ENCODE measurements at regions not wholly inside any gene's neighbourhood (a gene's known extent, or its start where the extent isn't known, plus 50 kb on each side); places are given as distances from the start of the nearest gene placed in this dataset.
A peak's percentile ranks its signal among the peaks of the same experiment; 100 is the strongest.

DNA sequence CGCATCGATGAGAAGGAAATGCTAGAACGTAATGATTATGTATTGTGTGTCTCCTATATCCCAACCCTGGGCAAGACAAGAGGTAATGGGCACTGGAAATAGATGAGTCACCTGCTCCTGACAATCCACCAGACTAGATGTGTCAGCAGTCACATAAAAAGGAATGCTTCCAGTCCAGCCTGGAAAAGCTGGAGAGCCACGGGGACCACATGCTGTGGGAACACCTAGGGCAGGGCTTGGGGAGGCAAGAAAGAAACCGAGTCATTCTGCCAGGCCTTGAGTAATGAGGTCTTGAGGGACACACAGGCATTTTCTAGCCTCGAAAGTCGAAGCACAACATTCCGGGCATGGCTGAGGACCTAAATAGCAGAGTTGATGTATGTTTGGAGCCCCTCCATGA lies 716.7 kb upstream of the TMEM132C start:
- intact Hi-C loops (cut with DNase I): no loop called here
- TF ChIP-seq, protein P1, sequence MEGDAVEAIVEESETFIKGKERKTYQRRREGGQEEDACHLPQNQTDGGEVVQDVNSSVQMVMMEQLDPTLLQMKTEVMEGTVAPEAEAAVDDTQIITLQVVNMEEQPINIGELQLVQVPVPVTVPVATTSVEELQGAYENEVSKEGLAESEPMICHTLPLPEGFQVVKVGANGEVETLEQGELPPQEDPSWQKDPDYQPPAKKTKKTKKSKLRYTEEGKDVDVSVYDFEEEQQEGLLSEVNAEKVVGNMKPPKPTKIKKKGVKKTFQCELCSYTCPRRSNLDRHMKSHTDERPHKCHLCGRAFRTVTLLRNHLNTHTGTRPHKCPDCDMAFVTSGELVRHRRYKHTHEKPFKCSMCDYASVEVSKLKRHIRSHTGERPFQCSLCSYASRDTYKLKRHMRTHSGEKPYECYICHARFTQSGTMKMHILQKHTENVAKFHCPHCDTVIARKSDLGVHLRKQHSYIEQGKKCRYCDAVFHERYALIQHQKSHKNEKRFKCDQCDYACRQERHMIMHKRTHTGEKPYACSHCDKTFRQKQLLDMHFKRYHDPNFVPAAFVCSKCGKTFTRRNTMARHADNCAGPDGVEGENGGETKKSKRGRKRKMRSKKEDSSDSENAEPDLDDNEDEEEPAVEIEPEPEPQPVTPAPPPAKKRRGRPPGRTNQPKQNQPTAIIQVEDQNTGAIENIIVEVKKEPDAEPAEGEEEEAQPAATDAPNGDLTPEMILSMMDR (IDR thresholded peaks at IDR 0.05): no peak
- no peak for TF ChIP-seq POLR2A (IDR thresholded peaks at IDR 0.05; ENCODE audit: low read depth)
- TF ChIP-seq POLR2AphosphoS5 (IDR thresholded peaks at IDR 0.05): no peak
- no peak for TF ChIP-seq EP300 (IDR thresholded peaks at IDR 0.05)
- Histone ChIP-seq H3K4me1 (no peaks in the 10 kb centered on the region), H3K27me3 (no peaks in the 10 kb centered on the region), H3K9me3 (peaks cover 0 to 5% (median 2%) of the 10 kb centered on the region in 4 donors), H3K4me3 (no peak overlapping the region), H3K36me3 (no peaks in the 10 kb centered on the region), H3K27ac (replicated peaks in 1 of 4) (no peak overlapping the region)
- no peak for DNase-seq (ENCODE audit: extremely low spot score)
- 74% methylated on average over 8 of the region's 8 CpGs for WGBS

DNA sequence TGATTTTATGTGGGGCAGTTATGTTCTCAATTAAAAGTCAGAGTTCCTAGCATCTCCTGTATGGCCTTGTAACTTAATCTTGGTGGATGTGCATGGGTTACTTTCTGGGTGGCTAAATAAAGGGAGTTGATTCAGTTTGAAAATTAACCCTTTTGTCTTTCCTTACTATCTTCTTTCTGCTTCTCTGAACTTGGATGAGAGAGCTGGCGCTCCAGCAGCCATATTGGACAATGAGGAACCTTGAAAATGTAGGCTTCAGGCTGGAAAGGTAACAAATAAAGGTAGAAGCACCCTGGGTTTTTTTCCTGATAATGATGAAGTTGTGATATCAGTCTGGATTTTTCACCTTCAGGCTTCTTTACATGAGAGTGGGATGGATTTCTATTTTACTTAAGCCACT lies 714.1 kb upstream of the TMEM132C start:
- H3K4me1 ChIP-seq: no peaks in the 10 kb centered on the region
- intact Hi-C loops (cut with DNase I): no loop called here
- no peak for TF ChIP-seq POLR2AphosphoS5 (IDR thresholded peaks at IDR 0.05)
- TF ChIP-seq, protein P1 (IDR thresholded peaks at IDR 0.05): no peak
- TF ChIP-seq EP300 (IDR thresholded peaks at IDR 0.05): no peak
- no peak for TF ChIP-seq POLR2A (IDR thresholded peaks at IDR 0.05; ENCODE audit: low read depth)
- DNase-seq (ENCODE audit: extremely low spot score): no peak
- WGBS: 57% methylated on average over 1 of the region's 1 CpG
- peaks cover 0 to 5% (median 2%) of the 10 kb centered on the region in 4 donors for H3K9me3 ChIP-seq
- no peaks in the 10 kb centered on the region for H3K36me3 ChIP-seq
- no peak overlapping the region for H3K4me3 ChIP-seq
- H3K27ac ChIP-seq (replicated peaks in 1 of 4): no peak overlapping the region
- H3K27me3 ChIP-seq: no peaks in the 10 kb centered on the region

DNA sequence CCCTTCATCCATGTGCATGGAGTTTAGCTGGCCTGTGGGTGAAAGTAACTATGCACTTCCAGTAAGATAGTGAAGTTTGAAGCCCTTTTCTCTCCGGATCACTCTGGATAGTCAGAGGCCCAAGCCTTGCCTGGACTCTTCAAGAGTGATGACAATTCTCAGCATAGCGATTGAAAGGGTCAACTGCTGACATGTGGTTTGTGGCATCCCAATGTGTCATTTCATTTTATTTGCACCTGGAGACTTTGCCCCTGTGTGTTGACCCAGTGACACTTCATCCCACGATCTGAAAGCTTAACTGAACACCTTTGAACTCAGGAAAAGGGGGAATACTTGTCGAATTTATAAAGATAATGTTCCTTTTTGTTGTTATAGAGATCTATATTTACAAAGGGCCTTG lies 711.9 kb upstream of the TMEM132C start:
- Histone ChIP-seq H3K27me3 (no peaks in the 10 kb centered on the region), H3K36me3 (no peaks in the 10 kb centered on the region), H3K9me3 (peaks cover 0 to 5% (median 2%) of the 10 kb centered on the region in 4 donors), H3K4me3 (no peak overlapping the region), H3K4me1 (peaks cover 0 to 5% (median 2%) of the 10 kb centered on the region in 4 donors), H3K27ac (replicated peaks in 1 of 4) (no peak overlapping the region)
- no peak for DNase-seq (ENCODE audit: extremely low spot score)
- 69% methylated on average over 4 of the region's 4 CpGs for WGBS
- intact Hi-C loops (cut with DNase I): no loop called here
- TF ChIP-seq EP300 (IDR thresholded peaks at IDR 0.05): no peak
- no peak for TF ChIP-seq POLR2AphosphoS5 (IDR thresholded peaks at IDR 0.05)
- TF ChIP-seq POLR2A (IDR thresholded peaks at IDR 0.05; ENCODE audit: low read depth): no peak
- TF ChIP-seq, protein P1 (IDR thresholded peaks at IDR 0.05): no peak

DNA sequence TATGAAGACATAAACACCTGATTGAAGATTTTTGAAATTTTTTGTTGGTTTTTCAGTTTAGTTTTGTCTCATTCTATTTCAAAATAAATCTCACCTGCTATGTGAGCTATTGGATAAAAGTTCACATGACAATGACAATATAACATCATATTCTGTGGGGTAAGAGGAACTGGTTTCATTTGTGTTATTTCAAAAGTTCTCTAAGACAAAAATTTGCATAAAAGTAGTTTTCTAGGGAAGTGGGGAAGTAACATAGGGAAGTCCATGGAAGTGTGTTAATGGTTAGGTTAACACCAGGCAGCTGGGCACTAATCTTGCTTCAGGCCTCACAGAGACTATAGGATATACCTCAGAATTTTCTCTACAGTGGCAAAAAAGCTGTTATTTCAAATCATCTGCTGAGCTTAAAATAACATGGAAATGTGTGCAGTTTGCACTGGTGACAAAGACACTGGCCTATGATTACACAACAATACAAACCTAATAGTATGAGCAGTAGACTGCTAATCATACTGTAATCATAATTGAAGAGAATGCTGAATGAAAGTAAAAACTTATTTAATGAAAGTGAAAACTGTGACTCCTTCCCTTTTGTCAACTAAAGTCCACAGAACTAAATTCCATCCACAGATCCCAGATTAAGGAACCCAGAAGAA lies 710.6 kb upstream of the TMEM132C start:
- Histone ChIP-seq H3K4me3 (no peak overlapping the region), H3K27ac (replicated peaks in 1 of 4) (no peak overlapping the region), H3K36me3 (no peaks in the 10 kb centered on the region), H3K9me3 (peaks cover 0 to 5% (median 2%) of the 10 kb centered on the region in 4 donors), H3K4me1 (peaks cover 0 to 5% (median 2%) of the 10 kb centered on the region in 4 donors), H3K27me3 (no peaks in the 10 kb centered on the region)
- TF ChIP-seq POLR2AphosphoS5 (IDR thresholded peaks at IDR 0.05) (no peak), POLR2A (IDR thresholded peaks at IDR 0.05; ENCODE audit: low read depth) (no peak), EP300 (IDR thresholded peaks at IDR 0.05) (no peak)
- TF ChIP-seq, protein P1 (IDR thresholded peaks at IDR 0.05): no peak
- intact Hi-C loops (cut with DNase I): no loop called here
- DNase-seq (ENCODE audit: extremely low spot score): no peak

DNA sequence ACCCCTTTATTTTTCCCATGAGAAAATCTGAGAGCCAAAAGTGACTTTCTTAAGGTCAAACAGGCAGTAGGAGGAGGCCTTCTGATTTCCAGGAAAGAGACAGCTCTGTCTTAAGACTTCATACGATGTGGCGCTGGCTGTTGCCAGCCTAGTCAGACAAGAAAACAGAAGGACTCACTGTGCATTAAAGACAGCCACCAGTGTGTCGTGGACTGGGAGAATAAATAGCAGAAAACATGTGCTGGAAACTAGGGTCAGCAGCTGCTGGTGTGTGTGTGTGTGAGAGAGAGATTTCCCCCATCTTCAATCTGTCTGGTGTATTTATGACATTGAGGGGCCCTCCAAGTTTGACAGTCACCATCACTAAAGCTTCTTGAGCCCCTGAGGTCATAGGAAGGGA lies 708.6 kb upstream of the TMEM132C start:
- Histone ChIP-seq H3K27me3 (no peaks in the 10 kb centered on the region), H3K4me1 (peaks cover 0 to 5% (median 2%) of the 10 kb centered on the region in 4 donors), H3K36me3 (no peaks in the 10 kb centered on the region), H3K9me3 (no peaks in the 10 kb centered on the region), H3K4me3 (no peak overlapping the region), H3K27ac (replicated peaks in 1 of 4) (no peak overlapping the region)
- peak; percentile 82 for DNase-seq (ENCODE audit: extremely low spot score)
- WGBS: 53% methylated on average over 3 of the region's 3 CpGs
- TF ChIP-seq POLR2A (IDR thresholded peaks at IDR 0.05; ENCODE audit: low read depth) (no peak), EP300 (IDR thresholded peaks at IDR 0.05) (no peak), POLR2AphosphoS5 (IDR thresholded peaks at IDR 0.05) (no peak)
- TF ChIP-seq, protein P1 (IDR thresholded peaks at IDR 0.05): no peak
- intact Hi-C loops (cut with DNase I): no loop called here
